OCI-LY7 (cell line): ENCODE measurements at regions not wholly inside any gene's neighbourhood (a gene's known extent, or its start where the extent isn't known, plus 50 kb on each side); places are given as distances from the start of the nearest gene placed in this dataset.

Source experiments
- EZH2phosphoT487 ChIP-seq: fragments of 200-600 bp; sonication (generic); IDR thresholded peaks from 2 replicates; pipeline ENCODE4 v1.6.1; 2018; ENCODE audit warnings: low read depth, borderline replicate concordance, mild to moderate bottlenecking, mixed run types, antibody characterized with exemption, low read length, moderate library complexity, mixed read lengths
- TF ChIP-seq, protein P1 (sequence below): fragments of 200-600 bp; sonication (generic); conservative IDR thresholded peaks from 2 replicates; pipeline ENCODE4 v1.5.1; 2014; ENCODE audit warnings: mild to moderate bottlenecking, antibody characterized with exemption, low read length, moderate library complexity, mixed read lengths

- TF ChIP-seq, protein P1, sequence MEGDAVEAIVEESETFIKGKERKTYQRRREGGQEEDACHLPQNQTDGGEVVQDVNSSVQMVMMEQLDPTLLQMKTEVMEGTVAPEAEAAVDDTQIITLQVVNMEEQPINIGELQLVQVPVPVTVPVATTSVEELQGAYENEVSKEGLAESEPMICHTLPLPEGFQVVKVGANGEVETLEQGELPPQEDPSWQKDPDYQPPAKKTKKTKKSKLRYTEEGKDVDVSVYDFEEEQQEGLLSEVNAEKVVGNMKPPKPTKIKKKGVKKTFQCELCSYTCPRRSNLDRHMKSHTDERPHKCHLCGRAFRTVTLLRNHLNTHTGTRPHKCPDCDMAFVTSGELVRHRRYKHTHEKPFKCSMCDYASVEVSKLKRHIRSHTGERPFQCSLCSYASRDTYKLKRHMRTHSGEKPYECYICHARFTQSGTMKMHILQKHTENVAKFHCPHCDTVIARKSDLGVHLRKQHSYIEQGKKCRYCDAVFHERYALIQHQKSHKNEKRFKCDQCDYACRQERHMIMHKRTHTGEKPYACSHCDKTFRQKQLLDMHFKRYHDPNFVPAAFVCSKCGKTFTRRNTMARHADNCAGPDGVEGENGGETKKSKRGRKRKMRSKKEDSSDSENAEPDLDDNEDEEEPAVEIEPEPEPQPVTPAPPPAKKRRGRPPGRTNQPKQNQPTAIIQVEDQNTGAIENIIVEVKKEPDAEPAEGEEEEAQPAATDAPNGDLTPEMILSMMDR = no peak
- no peak for TF ChIP-seq EZH2phosphoT487
These were observed 400.8 kb upstream of the PTGER4 start for GRCh38 chr5:40278881-40279280.
